ENCODE measurements at regions not wholly inside any gene's neighbourhood (a gene's known extent, or its start where the extent isn't known, plus 50 kb on each side); places are given as distances from the start of the nearest gene placed in this dataset.

DNA sequence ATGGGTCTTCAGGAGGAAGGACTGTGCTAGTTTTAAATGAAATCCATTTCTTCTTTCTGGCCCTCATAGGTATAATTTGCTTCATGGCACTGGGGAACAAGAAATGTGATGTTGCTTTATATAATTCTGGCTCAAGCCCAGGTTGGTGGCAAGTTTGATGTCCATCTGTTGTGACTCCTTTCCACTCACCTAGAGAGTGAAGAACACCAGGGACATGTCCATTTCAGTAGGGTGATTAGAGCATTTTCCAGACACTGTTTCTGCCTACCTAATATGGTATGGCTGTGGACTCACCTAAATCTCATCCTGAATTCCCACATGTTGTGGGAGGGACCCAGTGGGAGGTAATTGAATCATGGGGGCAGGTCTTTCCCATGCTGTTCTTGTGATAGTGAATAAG is 278.1 kb downstream of the LMX1A start:
- TF ChIP-seq ZNF263 (CRISPR knock-in tag; IDR thresholded peaks at IDR 0.05; ENCODE audit: borderline replicate concordance) = no peak
- TF ChIP-seq MXI1 (IDR thresholded peaks at IDR 0.05; ENCODE audit: low read depth, low read length) = no peak
- no peak for TF ChIP-seq FIP1L1 (IDR thresholded peaks at IDR 0.05; ENCODE audit: low read depth, low read length, poor library complexity, severe bottlenecking)
- TF ChIP-seq CTCF (IDR thresholded peaks at IDR 0.05 in 2 of 3, conservative IDR thresholded peaks at IDR 0.05 in 1 of 3; ENCODE audit: insufficient read depth in 2 of 3, low read depth in 1 of 3, low read length in 3 of 3) = no peak
- TF ChIP-seq ZNF407 (IDR thresholded peaks at IDR 0.05; ENCODE audit: low read depth) = no peak
- no peak for TF ChIP-seq NRF1 (conservative IDR thresholded peaks at IDR 0.05 in 1 of 2, IDR thresholded peaks at IDR 0.05 in 1 of 2)
- TF ChIP-seq CHD2 (IDR thresholded peaks at IDR 0.05; ENCODE audit: low read depth, low read length) = no peak
- TF ChIP-seq, protein P1, sequence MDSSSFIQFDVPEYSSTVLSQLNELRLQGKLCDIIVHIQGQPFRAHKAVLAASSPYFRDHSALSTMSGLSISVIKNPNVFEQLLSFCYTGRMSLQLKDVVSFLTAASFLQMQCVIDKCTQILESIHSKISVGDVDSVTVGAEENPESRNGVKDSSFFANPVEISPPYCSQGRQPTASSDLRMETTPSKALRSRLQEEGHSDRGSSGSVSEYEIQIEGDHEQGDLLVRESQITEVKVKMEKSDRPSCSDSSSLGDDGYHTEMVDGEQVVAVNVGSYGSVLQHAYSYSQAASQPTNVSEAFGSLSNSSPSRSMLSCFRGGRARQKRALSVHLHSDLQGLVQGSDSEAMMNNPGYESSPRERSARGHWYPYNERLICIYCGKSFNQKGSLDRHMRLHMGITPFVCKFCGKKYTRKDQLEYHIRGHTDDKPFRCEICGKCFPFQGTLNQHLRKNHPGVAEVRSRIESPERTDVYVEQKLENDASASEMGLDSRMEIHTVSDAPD (CRISPR knock-in tag; IDR thresholded peaks at IDR 0.05) = no peak
